ENCODE measurements at regions not wholly inside any gene's neighbourhood (a gene's known extent, or its start where the extent isn't known, plus 50 kb on each side); places are given as distances from the start of the nearest gene placed in this dataset.

DNA sequence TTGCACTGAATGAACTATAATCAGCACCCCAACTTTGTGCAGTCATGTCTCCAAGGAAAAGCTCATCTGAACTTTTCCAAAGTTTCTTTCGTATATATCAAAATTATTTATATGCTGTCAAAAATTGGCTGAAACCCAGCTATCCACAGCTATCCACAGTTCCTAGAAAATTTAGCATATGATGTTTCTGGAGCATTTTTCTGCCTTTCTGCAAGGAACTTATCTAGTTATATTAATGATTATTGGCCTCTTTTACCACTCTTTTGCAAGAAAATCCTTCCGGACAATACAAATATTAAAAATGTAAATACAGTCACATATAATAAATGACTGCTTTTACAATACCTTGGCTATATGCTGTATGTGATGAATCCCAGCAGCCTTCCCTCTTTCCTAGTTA lies 270.2 kb downstream of the TMEM167A start:
- Histone ChIP-seq H3K27me3 (no peaks in the 10 kb centered on the region), H3K4me1 (no peaks in the 10 kb centered on the region), H3K36me3 (no peaks in the 10 kb centered on the region), H3K27ac (no peak overlapping the region), H3K4me3 (no peak overlapping the region), H3K9me3 (no peaks in the 10 kb centered on the region)
- intact Hi-C loops (cut with DNase I; ENCODE audit: low total_unique reads) = no loop called here
- DNase-seq = no peak
- TF ChIP-seq, protein P1, sequence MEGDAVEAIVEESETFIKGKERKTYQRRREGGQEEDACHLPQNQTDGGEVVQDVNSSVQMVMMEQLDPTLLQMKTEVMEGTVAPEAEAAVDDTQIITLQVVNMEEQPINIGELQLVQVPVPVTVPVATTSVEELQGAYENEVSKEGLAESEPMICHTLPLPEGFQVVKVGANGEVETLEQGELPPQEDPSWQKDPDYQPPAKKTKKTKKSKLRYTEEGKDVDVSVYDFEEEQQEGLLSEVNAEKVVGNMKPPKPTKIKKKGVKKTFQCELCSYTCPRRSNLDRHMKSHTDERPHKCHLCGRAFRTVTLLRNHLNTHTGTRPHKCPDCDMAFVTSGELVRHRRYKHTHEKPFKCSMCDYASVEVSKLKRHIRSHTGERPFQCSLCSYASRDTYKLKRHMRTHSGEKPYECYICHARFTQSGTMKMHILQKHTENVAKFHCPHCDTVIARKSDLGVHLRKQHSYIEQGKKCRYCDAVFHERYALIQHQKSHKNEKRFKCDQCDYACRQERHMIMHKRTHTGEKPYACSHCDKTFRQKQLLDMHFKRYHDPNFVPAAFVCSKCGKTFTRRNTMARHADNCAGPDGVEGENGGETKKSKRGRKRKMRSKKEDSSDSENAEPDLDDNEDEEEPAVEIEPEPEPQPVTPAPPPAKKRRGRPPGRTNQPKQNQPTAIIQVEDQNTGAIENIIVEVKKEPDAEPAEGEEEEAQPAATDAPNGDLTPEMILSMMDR (IDR thresholded peaks at IDR 0.05) = no peak

DNA sequence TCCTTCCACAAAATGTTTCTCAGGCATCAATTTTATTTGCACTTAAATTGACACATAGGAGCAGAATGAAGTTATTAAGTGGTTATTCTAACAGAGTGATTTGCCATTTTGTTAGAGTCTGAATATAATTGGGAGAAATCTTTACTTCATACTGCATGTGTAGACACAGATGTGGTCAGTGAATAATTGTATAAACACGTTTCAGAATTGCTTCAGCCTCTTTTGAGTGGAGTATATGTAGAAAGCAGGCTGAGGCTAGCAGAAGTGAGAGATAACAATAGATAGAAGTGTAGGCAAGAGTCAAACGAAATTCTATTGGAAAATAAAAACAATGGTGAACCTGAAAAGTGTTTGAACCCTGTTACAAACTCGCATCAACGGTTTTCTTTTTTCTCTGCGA lies 270.7 kb downstream of the TMEM167A start:
- H3K36me3 ChIP-seq = no peaks in the 10 kb centered on the region
- TF ChIP-seq, protein P1 (IDR thresholded peaks at IDR 0.05) = no peak
- no peaks in the 10 kb centered on the region for H3K27me3 ChIP-seq
- no peaks in the 10 kb centered on the region for H3K4me1 ChIP-seq
- intact Hi-C loops (cut with DNase I; ENCODE audit: low total_unique reads) = no loop called here
- no peak for DNase-seq
- H3K4me3 ChIP-seq = no peak overlapping the region
- no peaks in the 10 kb centered on the region for H3K9me3 ChIP-seq
- no peak overlapping the region for H3K27ac ChIP-seq

DNA sequence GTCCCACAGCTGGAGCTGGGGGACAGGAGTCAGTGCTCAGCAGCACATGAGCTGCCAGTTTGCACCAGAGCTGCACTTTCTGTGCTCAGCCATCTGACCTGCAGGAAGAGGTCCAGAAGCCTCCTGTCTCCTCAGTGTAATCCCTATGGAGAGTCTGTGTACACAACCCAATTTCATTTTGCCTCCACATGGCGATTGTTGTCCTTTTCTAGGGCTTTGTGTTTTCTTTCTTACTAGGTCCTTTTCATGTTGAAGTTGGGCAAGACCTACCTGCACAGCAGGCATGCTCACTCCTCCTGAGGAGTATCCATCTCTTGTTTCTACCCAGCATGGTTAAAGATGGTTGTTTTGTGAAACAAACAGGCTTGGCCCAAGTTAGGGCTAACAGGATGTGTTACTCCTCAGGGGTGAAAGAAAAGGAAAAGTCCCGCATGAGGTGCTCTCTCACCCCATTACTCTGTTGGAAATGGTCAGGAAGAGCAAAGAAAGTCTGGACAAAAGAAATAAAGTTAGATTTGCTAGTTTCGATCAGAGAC lies 273.0 kb downstream of the TMEM167A start:
- Histone ChIP-seq H3K36me3 (no peaks in the 10 kb centered on the region), H3K27me3 (no peaks in the 10 kb centered on the region), H3K27ac (no peak overlapping the region), H3K4me3 (no peak overlapping the region), H3K4me1 (peaks cover 0 to 6% (median 0%) of the 10 kb centered on the region in 4 donors), H3K9me3 (no peaks in the 10 kb centered on the region)
- intact Hi-C loops (cut with DNase I; ENCODE audit: low total_unique reads) = no loop called here
- TF ChIP-seq, protein P1 (IDR thresholded peaks at IDR 0.05) = no peak
- DNase-seq = no peak

DNA sequence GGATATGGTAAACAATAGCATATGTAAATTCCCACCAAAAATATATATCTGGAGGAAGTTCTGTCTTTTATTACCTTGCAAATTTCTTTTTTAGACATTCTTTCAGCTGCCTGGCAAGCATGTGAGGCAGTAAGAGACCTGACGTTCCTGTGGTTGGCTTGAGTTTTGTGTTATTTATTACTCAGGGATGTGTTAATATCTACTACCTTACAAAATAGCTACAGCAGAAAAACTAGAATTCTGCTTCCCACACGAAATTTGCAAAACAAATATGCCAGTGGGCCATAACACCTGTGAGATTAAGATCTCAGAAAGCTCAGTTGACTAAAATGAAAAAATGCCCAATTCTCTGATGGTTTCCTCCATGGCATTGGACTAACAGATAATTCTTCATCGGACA lies 274.2 kb downstream of the TMEM167A start:
- Histone ChIP-seq H3K4me1 (peaks cover 0 to 19% (median 0%) of the 10 kb centered on the region in 4 donors), H3K4me3 (no peak overlapping the region), H3K36me3 (no peaks in the 10 kb centered on the region), H3K27me3 (no peaks in the 10 kb centered on the region), H3K9me3 (no peaks in the 10 kb centered on the region), H3K27ac (no peak overlapping the region)
- no peak for DNase-seq
- intact Hi-C loops (cut with DNase I; ENCODE audit: low total_unique reads) = no loop called here
- TF ChIP-seq, protein P1 (IDR thresholded peaks at IDR 0.05) = no peak

DNA sequence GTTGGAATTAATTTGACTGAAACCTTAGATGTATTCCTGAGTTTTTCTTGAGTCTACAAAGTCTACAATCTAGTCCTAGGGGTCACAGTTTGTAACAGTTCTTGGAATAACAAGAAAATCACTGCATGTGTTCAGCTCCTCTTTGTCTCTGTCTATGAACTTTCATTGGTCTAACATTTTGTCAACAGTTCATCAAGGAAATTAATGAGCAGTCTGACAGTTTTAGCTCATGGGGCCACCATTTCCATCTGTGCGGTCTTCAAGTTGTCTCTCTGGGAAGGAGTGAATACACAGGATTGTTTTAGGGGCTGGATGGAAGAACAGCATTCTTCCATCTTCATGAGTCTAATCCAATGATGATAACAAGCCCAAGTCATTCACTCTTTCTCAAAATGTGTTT lies 276.4 kb downstream of the TMEM167A start:
- TF ChIP-seq, protein P1 (IDR thresholded peaks at IDR 0.05) = no peak

More for the DNA sequence above, 276.4 kb downstream of the TMEM167A start:
- no peaks in the 10 kb centered on the region for H3K27me3 ChIP-seq
- peaks cover 0 to 20% (median 0%) of the 10 kb centered on the region in 4 donors for H3K4me1 ChIP-seq
- H3K9me3 ChIP-seq = no peaks in the 10 kb centered on the region
- no peak for DNase-seq
- no peaks in the 10 kb centered on the region for H3K36me3 ChIP-seq
- no peak overlapping the region for H3K4me3 ChIP-seq
- intact Hi-C loops (cut with DNase I; ENCODE audit: low total_unique reads) = no loop called here
- H3K27ac ChIP-seq = no peak overlapping the region

All from tibial artery (tissue), 4 donors.